ENCODE measurements at regions not wholly inside any gene's neighbourhood (a gene's known extent, or its start where the extent isn't known, plus 50 kb on each side); places are given as distances from the start of the nearest gene placed in this dataset.

DNA sequence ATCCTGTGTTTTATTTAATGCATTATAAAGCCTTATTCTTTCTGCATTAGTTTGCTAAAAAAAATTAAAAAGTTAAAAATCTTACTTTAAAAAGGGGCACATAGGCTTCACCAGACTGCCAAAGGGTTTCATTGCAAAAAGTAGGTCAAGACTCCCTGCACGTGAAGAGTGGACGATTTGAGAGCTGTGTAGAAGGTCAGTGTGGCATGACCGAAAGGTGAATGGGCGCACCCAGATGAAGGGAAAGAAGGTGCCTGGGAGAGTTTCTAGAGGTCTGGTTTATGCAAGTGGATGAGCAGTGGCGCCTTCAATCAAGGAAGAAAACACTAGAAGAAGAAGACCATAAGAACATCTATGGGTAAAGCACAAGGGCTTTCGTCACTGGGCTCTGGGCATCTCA is 111.0 kb downstream of the SP3 start:
- WGBS, 2 experiments (ENCODE audit: extremely low coverage in 1 of 2, insufficient coverage in 1 of 2, insufficient read length in 1 of 2, insufficient replicate concordance in 2 of 2, low coverage in 1 of 2, low lambda C conversion rate in 2 of 2, missing lambda C conversion rate in 1 of 2), result 93% methylated on average over 6 of the region's 6 CpGs; no CpG with 5 or more reads in 1 of the 2 experiments
- Histone ChIP-seq H3K18ac (ENCODE audit: extremely low read depth, low read length) (no peak overlapping the region), H3K36me3 (ENCODE audit: control insufficient read depth in 2 of 4, insufficient read depth in 4 of 4, low read length in 3 of 4) (no peaks in the 10 kb centered on the region), H3K9ac (replicated peaks in 1 of 4; ENCODE audit: extremely low read depth in 1 of 4, low read depth in 3 of 4, low read length in 3 of 4) (no peak overlapping the region), H3K4me3 (ENCODE audit: extremely low read depth in 1 of 4, insufficient read depth in 2 of 4, low read depth in 3 of 4, low read length in 4 of 4) (no peak overlapping the region), H3K27ac (ENCODE audit: low read depth, low read length) (no peak overlapping the region), H2BK20ac (ENCODE audit: low read length) (no peak overlapping the region), H3K9me3 (ENCODE audit: insufficient read depth in 2 of 2, low read depth in 1 of 2, low read length in 1 of 2) (no peaks in the 10 kb centered on the region), H3K14ac (ENCODE audit: insufficient read length) (no peak overlapping the region), H4K8ac (ENCODE audit: extremely low read depth, insufficient read depth, low read length) (no peak overlapping the region), H3K79me1 (ENCODE audit: low read depth, low read length) (no peaks in the 10 kb centered on the region), H2BK120ac (replicated peaks; ENCODE audit: low read depth, low read length) (no peak overlapping the region), H4K5ac (ENCODE audit: insufficient read length, low read depth, low read length) (no peak overlapping the region), H2BK12ac (ENCODE audit: low read depth, low read length) (no peak overlapping the region), H3K4ac (replicated peaks; ENCODE audit: insufficient read length, low read depth, low read length) (no peak overlapping the region), H4K20me1 (replicated peaks in 1 of 2; ENCODE audit: control insufficient read depth in 1 of 2, insufficient read depth in 2 of 2, low read length in 2 of 2) (no peaks in the 10 kb centered on the region), H3K56ac (replicated peaks; ENCODE audit: insufficient read length, low read depth, low read length) (no peak overlapping the region), H3K27me3 (replicated peaks in 1 of 4; ENCODE audit: control insufficient read depth in 3 of 4, extremely low read depth in 1 of 4, insufficient read depth in 3 of 4, low read length in 3 of 4) (no peaks in the 10 kb centered on the region), H3K23ac (ENCODE audit: insufficient read length) (no peak overlapping the region), H2BK15ac (ENCODE audit: low read length) (no peak overlapping the region), H3K4me2 (ENCODE audit: insufficient read depth in 1 of 2, low read depth in 2 of 2, low read length in 2 of 2) (no peak overlapping the region), H4K91ac (replicated peaks; ENCODE audit: insufficient read length, low read length) (no peak overlapping the region), H2BK5ac (ENCODE audit: low read depth, low read length) (no peak overlapping the region), H2AK5ac (ENCODE audit: low read depth, low read length) (no peak overlapping the region), H2AFZ (ENCODE audit: low read length) (no peak overlapping the region), H3K4me1 (replicated peaks in 1 of 4; ENCODE audit: control insufficient read depth in 3 of 4, insufficient read depth in 4 of 4, low read length in 3 of 4) (0 out of 7 replicates have a peak, but pooled peaks cover 0 to 2% (median 0%) of the 10 kb centered on the region in 4 experiments), H3K23me2 (ENCODE audit: low read depth, low read length) (no peaks in the 10 kb centered on the region), H3K79me2 (ENCODE audit: control insufficient read depth in 1 of 2, insufficient read depth in 2 of 2, low read length in 2 of 2) (no peaks in the 10 kb centered on the region)
- ChIA-PET CTCF (ENCODE audit: partially characterized antibody) (no interaction called here), POLR2A (ENCODE audit: partially characterized antibody) (no interaction called here)
- FAIRE-seq (no peak), DNase-seq (ENCODE audit: low read depth in 1 of 2, low spot score in 2 of 2) (no peak)
- TF ChIP-seq YY1 (IDR thresholded peaks at IDR 0.05; ENCODE audit: low read depth, low read length) (no peak), NRF1 (IDR thresholded peaks at IDR 0.05; ENCODE audit: low read depth, low read length) (no peak), MAX (IDR thresholded peaks at IDR 0.05) (no peak), EGR1 (IDR thresholded peaks at IDR 0.05; ENCODE audit: borderline replicate concordance, low read depth, low read length) (no peak), CHD2 (IDR thresholded peaks at IDR 0.05; ENCODE audit: low read length) (no peak), CREB1 (IDR thresholded peaks at IDR 0.05) (no peak), ATF3 (IDR thresholded peaks at IDR 0.05; ENCODE audit: insufficient read depth, low read depth, low read length) (no peak)
